GM12878 (cell line): ENCODE measurements at regions not wholly inside any gene's neighbourhood (a gene's known extent, or its start where the extent isn't known, plus 50 kb on each side); places are given as distances from the start of the nearest gene placed in this dataset.

Experiments
- ATAC-seq: fragments of 200-7000 bp; cut with Tn5 transposase; 3 replicates; pipeline ENCODE4 v1.9.1; 2020; ENCODE audit warnings: mild to moderate bottlenecking, moderate library complexity
- BruUV-seq: library from RNA; stranded (reverse); fragments of 400-500 nt; replicated peaks from 2 replicates; lab custom pipeline; 2021; lab: Mats Ljungman, UMichigan
- CTCF ChIA-PET: fragments of 300-600 bp; sonication (Branson Sonifier 250); formaldehyde crosslinking; extraction: SDS; loops from one replicate; lab custom pipeline; 2021; ENCODE audit warnings: inconsistent platforms; lab: Yijun Ruan, JAX
- POLR2A ChIA-PET: fragments of 350-600 bp; formaldehyde crosslinking; extraction: SDS; loops from one replicate; lab custom pipeline; 2021; ENCODE audit warnings: inconsistent platforms; lab: Charles Lee
- RAD21 ChIA-PET: fragments of 300-600 bp; sonication (Branson Sonifier 250); formaldehyde crosslinking; loops from one replicate; lab custom pipeline; 2023; ENCODE audit warnings: antibody characterized with exemption; ENCODE audit not compliant: unreplicated experiment; lab: Charles Lee
- SMC1A ChIA-PET: fragments of 300-600 bp; sonication (Branson Sonifier 250); formaldehyde crosslinking; loops from one replicate; lab custom pipeline; 2023; ENCODE audit not compliant: unreplicated experiment, uncharacterized antibody; lab: Charles Lee
- DNase-seq: peaks from one replicate; pipeline ENCODE4 v3.0.0-alpha.2; 2011; ENCODE audit warnings: low read depth, low spot score
- FAIRE-seq: peaks from 3 replicates; lab custom pipeline; 2011; peaks lifted over from hg19 to GRCh38; lab: Jason Lieb, UNC
- H2AFZ ChIP-seq: 2 replicates; pipeline ENCODE4 v1.6.0; 2011; ENCODE audit warnings: low read depth, low read length, control low read depth; ENCODE audit not compliant: control insufficient read depth
- H3K27ac ChIP-seq: 2 replicates; pipeline ENCODE4 v1.5.1; 2011; ENCODE audit warnings: control low read depth; ENCODE audit not compliant: control insufficient read depth, insufficient read depth
- H3K27me3 ChIP-seq, 2 experiments: replicated peaks in 1 of 2; 2 replicates each; pipeline versions ENCODE4 v1.6.0 to v1.6.1; 2011; ENCODE audit warnings: low read length in 1 of 2; ENCODE audit not compliant: control insufficient read depth in 2 of 2, insufficient read depth in 2 of 2
- H3K36me3 ChIP-seq, 2 experiments: 2 replicates each; pipeline ENCODE4 v1.5.1; 2011; ENCODE audit warnings: low read length in 1 of 2; ENCODE audit not compliant: control insufficient read depth in 2 of 2, insufficient read depth in 2 of 2
- H3K4me1 ChIP-seq: 2 replicates; pipeline ENCODE4 v1.6.1; 2011; ENCODE audit warnings: mild to moderate bottlenecking, low read length, moderate library complexity, mixed read lengths; ENCODE audit not compliant: control insufficient read depth, insufficient read depth
- H3K4me2 ChIP-seq: 2 replicates; pipeline ENCODE4 v1.6.0; 2011; ENCODE audit warnings: control low read depth; ENCODE audit not compliant: control insufficient read depth, insufficient read depth
- H3K4me3 ChIP-seq: fragments of 200-600 bp; sonication (generic); 2 replicates; pipeline ENCODE4 v1.5.1; 2016
- H3K79me2 ChIP-seq: 2 replicates; pipeline ENCODE4 v1.6.0; 2011; ENCODE audit warnings: low read length; ENCODE audit not compliant: control insufficient read depth, insufficient read depth
- H3K9ac ChIP-seq: 2 replicates; pipeline ENCODE4 v1.8.0; 2011; ENCODE audit warnings: low read length, control low read depth, mixed read lengths; ENCODE audit not compliant: control insufficient read depth, insufficient read depth
- H3K9me3 ChIP-seq: replicated peaks from 3 replicates; pipeline ENCODE4 v1.5.1; 2011; ENCODE audit warnings: mild to moderate bottlenecking, low read length; ENCODE audit not compliant: control insufficient read depth, insufficient read depth
- H4K20me1 ChIP-seq: 2 replicates; pipeline ENCODE4 v1.6.0; 2011; ENCODE audit not compliant: control insufficient read depth, insufficient read depth
- FOXK2 ChIP-seq: fragments of 450-650 bp; IDR thresholded peaks from 2 replicates; pipeline ENCODE4 v1.6.1; 2017; ENCODE audit warnings: mild to moderate bottlenecking, moderate library complexity
- GABPA ChIP-seq: IDR thresholded peaks from 2 replicates; pipeline ENCODE4 v1.6.1; 2014; ENCODE audit warnings: antibody characterized with exemption, low read depth, mild to moderate bottlenecking, inconsistent platforms
- MEF2B ChIP-seq: fragments of 450-650 bp; IDR thresholded peaks from 2 replicates; pipeline ENCODE4 v1.6.1; 2018; ENCODE audit warnings: mild to moderate bottlenecking, moderate library complexity; ENCODE audit not compliant: partially characterized antibody, poor library complexity, severe bottlenecking
- PAX8 ChIP-seq: fragments of 450-650 bp; IDR thresholded peaks from 2 replicates; pipeline ENCODE4 v1.6.1; 2017; ENCODE audit warnings: mild to moderate bottlenecking, moderate library complexity
- RB1 ChIP-seq: fragments of 450-650 bp; formaldehyde crosslinking; IDR thresholded peaks from 2 replicates; pipeline ENCODE4 v1.6.1; 2017; ENCODE audit warnings: mild to moderate bottlenecking, borderline replicate concordance
- SREBF2 ChIP-seq: IDR thresholded peaks from 2 replicates; pipeline ENCODE4 v1.6.1; 2012; ENCODE audit warnings: mild to moderate bottlenecking, low read length
- USF1 ChIP-seq: IDR thresholded peaks from 2 replicates; pipeline ENCODE4 v1.6.1; 2011; ENCODE audit warnings: borderline replicate concordance, low read depth, mild to moderate bottlenecking, moderate library complexity, mixed read lengths, low read length; ENCODE audit not compliant: insufficient read depth; ENCODE audit errors: extremely low read length
- ZBTB4 ChIP-seq: fragments of 450-650 bp; formaldehyde crosslinking; IDR thresholded peaks from 2 replicates; pipeline ENCODE4 v1.4.0; 2022; ENCODE audit warnings: mild to moderate bottlenecking, moderate library complexity
- WGBS: methylation state at CpG from one replicate; pipeline ENCODE4 v1.1.6; 2016; ENCODE audit warnings: low lambda C conversion rate; ENCODE audit not compliant: insufficient replicate concordance, insufficient coverage; ENCODE audit errors: missing lambda C conversion rate; 5-methylcytosine and 5-hydroxymethylcytosine counted together
- in situ Hi-C: fragments of 300-500 bp; cut with MboI; formaldehyde crosslinking; loops from 9 replicates; pipeline ENCODE4 v1.14.3; 2018; ENCODE audit warnings: mixed read lengths
- intact Hi-C: fragments of 100-400 bp; cut with micrococcal nuclease; formaldehyde crosslinking; loops from one replicate; pipeline ENCODE4 v1.14.2; 2022; ENCODE audit not compliant: unreplicated experiment
- TF ChIP-seq, protein P1 (sequence below): fragments of 450-650 bp; IDR thresholded peaks from 2 replicates; pipeline ENCODE4 v1.6.1; 2017; ENCODE audit warnings: low read depth, mild to moderate bottlenecking, moderate library complexity

GRCh38 chr1:172822886-172823285 lies 164.0 kb downstream of the FASLG start:
- Histone ChIP-seq H3K4me2 (no peak overlapping the region), H4K20me1 (no peaks in the 10 kb centered on the region), H2AFZ (no peak overlapping the region), H3K4me1 (peaks cover 30% of the 10 kb centered on the region), H3K79me2 (no peaks in the 10 kb centered on the region), H3K9me3 (no peaks in the 10 kb centered on the region; the same call in 2 of the 3 replicates), H3K9ac (no peak overlapping the region), H3K36me3 (no peaks in the 10 kb centered on the region), H3K27me3 (no peaks in the 10 kb centered on the region), H3K4me3 (no peak overlapping the region), H3K27ac (no peak overlapping the region)
- no TSS peak for BruUV-seq
- ChIA-PET POLR2A (no interaction called here), SMC1A (interaction anchor here (0.7 to 10.5 kb wide), 5 partner anchors 9 to 389 kb away, joined by 3 to 316 read pairs (median 4); partner anchors contain the start of gene TNFSF4), RAD21 (interaction anchor here (0.8 to 7.2 kb wide), 5 partner anchors 44 to 595 kb away, joined by 3 to 245 read pairs (median 6); partner anchors contain the start of gene TNFSF4), CTCF (interaction anchor here (0.6 to 14.9 kb wide), 7 partner anchors 9 to 434 kb away, joined by 3 to 414 read pairs (median 3); partner anchors contain the start of gene TNFSF4)
- DNase-seq (no peak), ATAC-seq (no peak), FAIRE-seq (no peak)
- intact Hi-C loops (no loop called here), in situ Hi-C loops (loop anchor here (5.0 kb wide), 2 partner anchors 379 to 594 kb away; no protein-coding TSS in a partner anchor)
- whole genome bisulfite sequencing = 84% methylated on average over 1 of the region's 1 CpG
- TF ChIP-seq GABPA (no peak), RB1 (no peak), PAX8 (no peak), FOXK2 (no peak), USF1 (no peak), ZBTB4 (CRISPR knock-in tag) (no peak), MEF2B (no peak), SREBF2 (no peak)
- TF ChIP-seq, protein P1, sequence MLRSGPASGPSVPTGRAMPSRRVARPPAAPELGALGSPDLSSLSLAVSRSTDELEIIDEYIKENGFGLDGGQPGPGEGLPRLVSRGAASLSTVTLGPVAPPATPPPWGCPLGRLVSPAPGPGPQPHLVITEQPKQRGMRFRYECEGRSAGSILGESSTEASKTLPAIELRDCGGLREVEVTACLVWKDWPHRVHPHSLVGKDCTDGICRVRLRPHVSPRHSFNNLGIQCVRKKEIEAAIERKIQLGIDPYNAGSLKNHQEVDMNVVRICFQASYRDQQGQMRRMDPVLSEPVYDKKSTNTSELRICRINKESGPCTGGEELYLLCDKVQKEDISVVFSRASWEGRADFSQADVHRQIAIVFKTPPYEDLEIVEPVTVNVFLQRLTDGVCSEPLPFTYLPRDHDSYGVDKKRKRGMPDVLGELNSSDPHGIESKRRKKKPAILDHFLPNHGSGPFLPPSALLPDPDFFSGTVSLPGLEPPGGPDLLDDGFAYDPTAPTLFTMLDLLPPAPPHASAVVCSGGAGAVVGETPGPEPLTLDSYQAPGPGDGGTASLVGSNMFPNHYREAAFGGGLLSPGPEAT = no peak
